HEK293T (cell line): ENCODE measurements at regions not wholly inside any gene's neighbourhood (a gene's known extent, or its start where the extent isn't known, plus 50 kb on each side); places are given as distances from the start of the nearest gene placed in this dataset.

Experiments used
- BHLHE40 ChIP-seq: fragments of 450-650 bp; IDR thresholded peaks from 2 replicates; pipeline ENCODE4 v1.6.1; 2016; ENCODE audit warnings: mild to moderate bottlenecking, moderate library complexity, borderline replicate concordance
- CTBP1 ChIP-seq: fragments of 450-650 bp; IDR thresholded peaks from 2 replicates; pipeline ENCODE4 v1.6.1; 2016; ENCODE audit warnings: borderline replicate concordance
- FOXA1 ChIP-seq: fragments of 450-650 bp; IDR thresholded peaks from 2 replicates; pipeline ENCODE4 v1.6.1; 2016; ENCODE audit warnings: mild to moderate bottlenecking
- FOXM1 ChIP-seq: fragments of 450-650 bp; IDR thresholded peaks from 2 replicates; pipeline ENCODE4 v1.6.1; 2017; ENCODE audit warnings: mild to moderate bottlenecking, borderline replicate concordance
- HDGF ChIP-seq: fragments of 450-650 bp; IDR thresholded peaks from 2 replicates; pipeline ENCODE4 v1.6.1; 2017; ENCODE audit warnings: antibody characterized with exemption, borderline replicate concordance
- SP1 ChIP-seq: fragments of 450-650 bp; IDR thresholded peaks from 2 replicates; pipeline ENCODE4 v1.6.1; 2017
- SUZ12 ChIP-seq: fragments of 450-650 bp; IDR thresholded peaks from 2 replicates; pipeline ENCODE4 v1.6.1; 2016; ENCODE audit warnings: mild to moderate bottlenecking
- TARDBP ChIP-seq: fragments of 450-650 bp; IDR thresholded peaks from 2 replicates; pipeline ENCODE4 v1.6.1; 2016
- ZNF384 ChIP-seq: fragments of 450-650 bp; IDR thresholded peaks from 2 replicates; pipeline ENCODE4 v1.6.1; 2016
- TF ChIP-seq, protein P1 (sequence below): fragments of 450-650 bp; IDR thresholded peaks from 2 replicates; pipeline ENCODE4 v1.6.1; 2016

DNA sequence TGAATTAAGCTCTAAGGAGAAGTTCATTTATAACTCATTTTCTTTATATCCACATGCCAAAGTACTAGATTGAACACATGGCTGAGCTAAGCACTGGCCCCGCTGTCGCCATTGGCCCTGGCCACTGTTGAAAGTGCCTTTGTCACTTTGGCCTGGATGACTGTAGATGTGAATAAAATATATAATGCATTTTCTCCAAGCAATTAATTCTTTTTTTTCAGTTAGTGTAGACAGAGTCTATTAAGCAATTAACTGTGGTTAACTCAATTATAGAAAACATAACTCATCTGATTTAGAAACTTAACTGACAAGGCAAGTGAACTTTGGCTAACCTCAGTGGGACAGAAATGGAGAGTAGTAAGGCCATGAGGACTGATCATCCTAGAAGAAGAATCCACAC lies 965.6 kb downstream of the EFNB2 start:
- no peak for TF ChIP-seq SUZ12
- no peak for TF ChIP-seq FOXM1
- TF ChIP-seq SP1 = no peak
- TF ChIP-seq, protein P1, sequence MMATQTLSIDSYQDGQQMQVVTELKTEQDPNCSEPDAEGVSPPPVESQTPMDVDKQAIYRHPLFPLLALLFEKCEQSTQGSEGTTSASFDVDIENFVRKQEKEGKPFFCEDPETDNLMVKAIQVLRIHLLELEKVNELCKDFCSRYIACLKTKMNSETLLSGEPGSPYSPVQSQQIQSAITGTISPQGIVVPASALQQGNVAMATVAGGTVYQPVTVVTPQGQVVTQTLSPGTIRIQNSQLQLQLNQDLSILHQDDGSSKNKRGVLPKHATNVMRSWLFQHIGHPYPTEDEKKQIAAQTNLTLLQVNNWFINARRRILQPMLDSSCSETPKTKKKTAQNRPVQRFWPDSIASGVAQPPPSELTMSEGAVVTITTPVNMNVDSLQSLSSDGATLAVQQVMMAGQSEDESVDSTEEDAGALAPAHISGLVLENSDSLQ = no peak
- TF ChIP-seq ZNF384 = no peak
- no peak for TF ChIP-seq HDGF
- no peak for TF ChIP-seq FOXA1
- no peak for TF ChIP-seq CTBP1
- no peak for TF ChIP-seq BHLHE40
- no peak for TF ChIP-seq TARDBP
